Body of pancreas (tissue), 4 donors: ENCODE measurements at regions not wholly inside any gene's neighbourhood (a gene's known extent, or its start where the extent isn't known, plus 50 kb on each side); places are given as distances from the start of the nearest gene placed in this dataset.

Source experiments
- ATAC-seq: fragments of 150-250 bp; one replicate; pipeline ENCODE4 v1.9.1; 2016
- DNase-seq, 4 donors: peaks; one replicate each; pipeline ENCODE4 v3.0.0-alpha.2; 2019
- H3K27ac ChIP-seq, 4 donors: fragments of 200-600 bp; sonication (generic); 1 replicate in 3 of 4; 2 replicates in 1 of 4; pipeline versions ENCODE4 v1.5.1 to v1.6.1; 2016 to 2019; ENCODE audit warnings: mild to moderate bottlenecking in 1 of 4, mixed read lengths in 1 of 4, moderate library complexity in 1 of 4
- H3K27me3 ChIP-seq, 2 donors: fragments of 200-600 bp; sonication (generic); one replicate each; pipeline ENCODE4 v1.6.0; 2016; ENCODE audit warnings: mild to moderate bottlenecking in 1 of 2
- H3K36me3 ChIP-seq, 2 donors: fragments of 200-600 bp; sonication (generic); replicated peaks in 1 of 2; 2 replicates each; pipeline ENCODE4 v1.5.1; 2016; ENCODE audit warnings: low read depth in 2 of 2; ENCODE audit not compliant: insufficient read depth in 1 of 2
- H3K4me1 ChIP-seq: fragments of 200-600 bp; sonication (generic); one replicate; pipeline ENCODE4 v1.6.0; 2016
- H3K4me3 ChIP-seq, 2 donors: fragments of 200-600 bp; sonication (generic); 1 replicate in 1 of 2; 2 replicates in 1 of 2; pipeline ENCODE4 v1.5.1; 2016 to 2019
- H3K9me3 ChIP-seq, 3 donors: fragments of 200-600 bp; sonication (generic); 1 replicate in 2 of 3; 2 replicates in 1 of 3; pipeline ENCODE4 v1.5.1; 2016
- CTCF ChIP-seq, 7 experiments: fragments of 450-650 bp in 4 of 7; fragments of 200-600 bp in 3 of 7; sonication (generic) in 3 of 7; IDR thresholded peaks; one replicate each; pipeline ENCODE4 v1.5.1; 2016 to 2019; ENCODE audit warnings: antibody characterized with exemption in 7 of 7
- POLR2A ChIP-seq, 3 donors: fragments of 450-650 bp; IDR thresholded peaks; one replicate each; pipeline ENCODE4 v1.6.1; 2016; ENCODE audit warnings: antibody characterized with exemption in 3 of 3, mild to moderate bottlenecking in 2 of 3
- WGBS, 2 donors: methylation state at CpG; one replicate each; pipeline ENCODE4 v1.1.5; 2017; 5-methylcytosine and 5-hydroxymethylcytosine counted together
- intact Hi-C: fragments of 100-400 bp; cut with DNase I; formaldehyde crosslinking; loops from one replicate; pipeline ENCODE4 v1.15.1; 2023

DNA sequence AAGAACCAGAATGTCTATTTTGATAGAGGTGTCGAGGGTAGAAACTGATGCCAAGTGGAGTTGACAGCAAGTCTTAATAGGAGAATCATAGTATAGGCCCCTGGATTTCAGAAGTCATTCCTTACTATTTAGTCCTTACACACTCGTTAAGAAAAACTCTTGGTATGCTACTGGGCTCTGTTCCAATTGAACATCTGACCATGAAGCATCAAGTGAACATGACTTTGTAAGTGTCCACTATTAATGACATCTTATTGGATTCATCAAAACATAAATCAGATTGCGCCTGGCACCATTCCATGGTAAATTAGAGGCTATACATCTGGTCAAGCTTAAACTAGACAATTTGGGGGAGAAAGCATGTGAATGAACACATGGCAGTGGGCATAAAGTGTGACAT lies 1056.5 kb upstream of the EDIL3 start:
- TF ChIP-seq POLR2A (IDR thresholded peaks at IDR 0.05) (no peak), CTCF (IDR thresholded peaks at IDR 0.05) (no peak)
- no peaks in the 10 kb centered on the region for H3K27me3 ChIP-seq
- no peaks in the 10 kb centered on the region for H3K36me3 ChIP-seq
- H3K4me3 ChIP-seq: no peak overlapping the region
- H3K4me1 ChIP-seq: no peaks in the 10 kb centered on the region
- DNase-seq (no peak), ATAC-seq (no peak)
- no peak overlapping the region for H3K27ac ChIP-seq
- no peaks in the 10 kb centered on the region for H3K9me3 ChIP-seq
- intact Hi-C loops: no loop called here
- WGBS, 2 donors: 59 to 60% methylated on average over 3 of the region's 3 CpGs

DNA sequence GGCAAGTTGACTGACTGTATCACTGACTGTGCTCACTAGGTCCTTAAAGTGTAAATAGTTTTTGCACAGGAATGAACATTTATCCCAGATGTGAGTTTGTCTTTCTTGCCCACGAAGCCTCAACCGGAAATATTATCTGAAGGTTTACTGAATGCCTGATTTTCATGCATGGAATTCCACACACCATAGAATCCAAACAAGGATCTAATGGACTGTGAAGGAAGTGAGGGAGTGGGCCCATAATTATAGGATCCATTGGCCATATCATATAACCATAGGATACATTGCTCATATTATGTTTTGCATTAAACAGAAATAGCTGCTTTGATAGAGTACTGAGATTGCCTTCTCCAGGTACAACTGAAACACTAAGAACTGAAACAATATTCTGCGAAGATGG lies 1057.2 kb upstream of the EDIL3 start:
- no peaks in the 10 kb centered on the region for H3K9me3 ChIP-seq
- TF ChIP-seq CTCF (IDR thresholded peaks at IDR 0.05) (no peak), POLR2A (IDR thresholded peaks at IDR 0.05) (no peak)
- ATAC-seq (no peak), DNase-seq (no peak)
- H3K4me3 ChIP-seq: no peak overlapping the region
- no peak overlapping the region for H3K27ac ChIP-seq
- H3K27me3 ChIP-seq: no peaks in the 10 kb centered on the region
- 84 to 88% methylated on average over 3 of the region's 3 CpGs for WGBS, 2 donors
- intact Hi-C loops: no loop called here
- no peaks in the 10 kb centered on the region for H3K4me1 ChIP-seq
- H3K36me3 ChIP-seq: no peaks in the 10 kb centered on the region

GRCh38 chr5:85452322-85453025 lies 1067.8 kb upstream of the EDIL3 start:
- intact Hi-C loops: no loop called here
- no peaks in the 10 kb centered on the region for H3K4me1 ChIP-seq
- WGBS, 2 donors: 74 to 81% methylated on average over 4 of the region's 4 CpGs

GRCh38 chr5:85453026-85453349 lies 1068.3 kb upstream of the EDIL3 start:
- no peaks in the 10 kb centered on the region for H3K4me1 ChIP-seq

More at GRCh38 chr5:85452322-85453025, 1067.8 kb upstream of the EDIL3 start:
- Histone ChIP-seq H3K9me3 (no peaks in the 10 kb centered on the region), H3K4me3 (no peak overlapping the region), H3K27me3 (no peaks in the 10 kb centered on the region), H3K36me3 (no peaks in the 10 kb centered on the region), H3K27ac (no peak overlapping the region)
- DNase-seq (no peak), ATAC-seq (no peak)
- no peak for TF ChIP-seq CTCF (IDR thresholded peaks at IDR 0.05)
- no peak for TF ChIP-seq POLR2A (IDR thresholded peaks at IDR 0.05)

More at GRCh38 chr5:85453026-85453349, 1068.3 kb upstream of the EDIL3 start:
- Histone ChIP-seq H3K27ac (no peak overlapping the region), H3K9me3 (no peaks in the 10 kb centered on the region), H3K4me3 (no peak overlapping the region), H3K27me3 (no peaks in the 10 kb centered on the region), H3K36me3 (no peaks in the 10 kb centered on the region)
- intact Hi-C loops: no loop called here
- no peak for TF ChIP-seq CTCF (IDR thresholded peaks at IDR 0.05)
- TF ChIP-seq POLR2A (IDR thresholded peaks at IDR 0.05): no peak
- DNase-seq (no peak), ATAC-seq (no peak)
